DND-41 (cell line): ENCODE measurements at regions not wholly inside any gene's neighbourhood (a gene's known extent, or its start where the extent isn't known, plus 50 kb on each side); places are given as distances from the start of the nearest gene placed in this dataset.

ENCODE experiments used
- CTCF ChIP-seq: IDR thresholded peaks from 2 replicates; pipeline ENCODE4 v1.5.1; 2012; ENCODE audit warnings: borderline replicate concordance, low read length, moderate library complexity, mild to moderate bottlenecking; ENCODE audit not compliant: poor library complexity, severe bottlenecking; ENCODE audit errors: extremely low read depth
- EZH2 ChIP-seq: IDR thresholded peaks from 3 replicates; pipeline ENCODE4 v1.6.1; 2012; ENCODE audit warnings: borderline replicate concordance, low read depth, mild to moderate bottlenecking, moderate library complexity, low read length, inconsistent platforms; ENCODE audit not compliant: severe bottlenecking

- TF ChIP-seq CTCF (no peak), EZH2 (no peak)
Measured at GRCh38 chr16:73365016-73365551, 317.2 kb upstream of the ZFHX3 start.
